Neural crest cell (in vitro differentiated cells): ENCODE measurements at regions not wholly inside any gene's neighbourhood (a gene's known extent, or its start where the extent isn't known, plus 50 kb on each side); places are given as distances from the start of the nearest gene placed in this dataset.

Experiments
- DNase-seq: peaks from one replicate; pipeline ENCODE4 v3.0.0; 2021; ENCODE audit warnings: low read depth, mixed read lengths, low spot score
- H3K27ac Mint-ChIP-seq: one replicate; pipeline ENCODE4 v1.8.0; 2021; ENCODE audit warnings: mild to moderate bottlenecking, mixed read lengths; ENCODE audit not compliant: unreplicated experiment
- H3K27me3 Mint-ChIP-seq: 2 replicates; pipeline ENCODE4 v1.8.0; 2021; ENCODE audit warnings: low read depth, mild to moderate bottlenecking, mixed read lengths
- H3K36me3 Mint-ChIP-seq: 2 replicates; pipeline ENCODE4 v1.8.0; 2021; ENCODE audit warnings: low read depth, mild to moderate bottlenecking, mixed read lengths
- H3K4me1 Mint-ChIP-seq: 2 replicates; pipeline ENCODE4 v1.8.0; 2021; ENCODE audit warnings: mixed read lengths
- H3K4me3 Mint-ChIP-seq: one replicate; pipeline ENCODE4 v1.8.0; 2021; ENCODE audit warnings: mild to moderate bottlenecking, mixed read lengths
- H3K9me3 Mint-ChIP-seq: 2 replicates; pipeline ENCODE4 v1.8.0; 2021; ENCODE audit warnings: mixed read lengths
- TF ChIP-seq, protein P1 (sequence below): fragments of 200-600 bp; sonication (generic); conservative IDR thresholded peaks from 2 replicates; pipeline ENCODE4 v1.5.0; 2021; ENCODE audit warnings: antibody characterized with exemption, mild to moderate bottlenecking

DNA sequence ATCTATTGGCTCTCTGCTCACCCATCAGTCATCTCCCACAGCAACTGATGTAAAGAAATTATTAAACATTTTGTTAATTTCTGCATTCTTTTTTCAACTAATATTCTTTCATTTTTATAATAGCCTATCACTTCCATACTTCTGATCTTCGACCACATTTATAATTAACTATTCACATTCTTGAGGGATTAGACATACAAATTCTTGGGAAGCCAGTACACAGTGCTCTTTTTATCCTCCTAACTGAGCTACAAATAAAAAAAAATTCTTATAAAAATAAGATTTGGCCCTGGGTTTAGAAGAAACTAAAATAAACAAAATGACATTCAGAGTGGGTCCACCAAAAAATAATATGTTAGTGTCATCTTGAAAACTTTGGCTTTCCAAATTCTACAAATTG is 103.7 kb upstream of the ITGA1 start:
- no peaks in the 10 kb centered on the region for H3K36me3 Mint-ChIP-seq
- peaks cover 6% of the 10 kb centered on the region for H3K4me1 Mint-ChIP-seq
- no peak overlapping the region for H3K4me3 Mint-ChIP-seq
- DNase-seq, result no peak
- no peaks in the 10 kb centered on the region for H3K27me3 Mint-ChIP-seq
- TF ChIP-seq, protein P1, sequence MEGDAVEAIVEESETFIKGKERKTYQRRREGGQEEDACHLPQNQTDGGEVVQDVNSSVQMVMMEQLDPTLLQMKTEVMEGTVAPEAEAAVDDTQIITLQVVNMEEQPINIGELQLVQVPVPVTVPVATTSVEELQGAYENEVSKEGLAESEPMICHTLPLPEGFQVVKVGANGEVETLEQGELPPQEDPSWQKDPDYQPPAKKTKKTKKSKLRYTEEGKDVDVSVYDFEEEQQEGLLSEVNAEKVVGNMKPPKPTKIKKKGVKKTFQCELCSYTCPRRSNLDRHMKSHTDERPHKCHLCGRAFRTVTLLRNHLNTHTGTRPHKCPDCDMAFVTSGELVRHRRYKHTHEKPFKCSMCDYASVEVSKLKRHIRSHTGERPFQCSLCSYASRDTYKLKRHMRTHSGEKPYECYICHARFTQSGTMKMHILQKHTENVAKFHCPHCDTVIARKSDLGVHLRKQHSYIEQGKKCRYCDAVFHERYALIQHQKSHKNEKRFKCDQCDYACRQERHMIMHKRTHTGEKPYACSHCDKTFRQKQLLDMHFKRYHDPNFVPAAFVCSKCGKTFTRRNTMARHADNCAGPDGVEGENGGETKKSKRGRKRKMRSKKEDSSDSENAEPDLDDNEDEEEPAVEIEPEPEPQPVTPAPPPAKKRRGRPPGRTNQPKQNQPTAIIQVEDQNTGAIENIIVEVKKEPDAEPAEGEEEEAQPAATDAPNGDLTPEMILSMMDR, result no peak
- peaks cover 2% of the 10 kb centered on the region for H3K9me3 Mint-ChIP-seq
- H3K27ac Mint-ChIP-seq, result no peak overlapping the region

DNA sequence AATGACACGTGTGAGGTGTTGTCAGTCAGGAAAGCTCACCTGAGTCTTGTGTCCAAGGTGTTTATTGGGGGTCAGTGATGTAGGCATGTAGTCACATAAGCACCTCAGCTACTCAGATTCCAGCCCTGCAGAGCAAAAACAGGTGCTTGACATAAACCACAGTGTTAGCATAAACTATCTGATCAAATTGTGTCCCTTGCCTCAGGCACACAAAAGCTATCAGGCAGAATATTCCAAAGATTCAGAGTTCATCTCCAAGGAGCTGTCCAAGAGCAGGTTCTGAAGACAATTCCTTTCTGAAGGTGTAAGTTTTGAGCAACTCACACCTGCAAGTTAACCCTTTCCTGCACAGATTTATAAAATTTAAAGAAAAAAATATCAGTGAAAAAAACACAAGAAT is 102.2 kb upstream of the ITGA1 start:
- no peaks in the 10 kb centered on the region for H3K9me3 Mint-ChIP-seq
- peaks cover 6% of the 10 kb centered on the region for H3K4me1 Mint-ChIP-seq
- TF ChIP-seq, protein P1, result no peak
- H3K27me3 Mint-ChIP-seq, result no peaks in the 10 kb centered on the region
- no peak overlapping the region for H3K27ac Mint-ChIP-seq
- H3K4me3 Mint-ChIP-seq, result no peak overlapping the region
- DNase-seq, result no peak
- no peaks in the 10 kb centered on the region for H3K36me3 Mint-ChIP-seq

DNA sequence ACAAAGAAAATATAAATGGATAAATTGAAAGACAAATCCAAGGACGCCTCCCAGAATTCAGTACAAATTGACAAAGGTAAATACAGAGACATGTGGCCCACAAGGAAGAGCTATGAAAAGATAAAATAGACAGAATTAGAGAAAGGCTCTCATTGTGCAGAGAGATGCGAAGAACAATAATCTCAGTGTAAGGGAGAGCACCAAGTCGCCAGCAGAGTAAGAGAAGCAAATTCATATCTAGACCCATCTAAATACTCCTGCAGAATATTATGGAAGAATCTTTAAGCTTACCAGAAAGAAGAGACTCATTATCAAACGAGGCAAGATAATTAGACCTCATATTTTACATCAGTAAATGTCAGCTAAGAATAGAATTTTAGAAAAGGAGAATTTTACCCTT is 101.7 kb upstream of the ITGA1 start:
- Mint-ChIP-seq H3K36me3 (no peaks in the 10 kb centered on the region), H3K27me3 (no peaks in the 10 kb centered on the region), H3K9me3 (no peaks in the 10 kb centered on the region), H3K4me3 (no peak overlapping the region), H3K4me1 (peaks cover 6% of the 10 kb centered on the region), H3K27ac (no peak overlapping the region)
- TF ChIP-seq, protein P1, result no peak
- DNase-seq, result no peak

DNA sequence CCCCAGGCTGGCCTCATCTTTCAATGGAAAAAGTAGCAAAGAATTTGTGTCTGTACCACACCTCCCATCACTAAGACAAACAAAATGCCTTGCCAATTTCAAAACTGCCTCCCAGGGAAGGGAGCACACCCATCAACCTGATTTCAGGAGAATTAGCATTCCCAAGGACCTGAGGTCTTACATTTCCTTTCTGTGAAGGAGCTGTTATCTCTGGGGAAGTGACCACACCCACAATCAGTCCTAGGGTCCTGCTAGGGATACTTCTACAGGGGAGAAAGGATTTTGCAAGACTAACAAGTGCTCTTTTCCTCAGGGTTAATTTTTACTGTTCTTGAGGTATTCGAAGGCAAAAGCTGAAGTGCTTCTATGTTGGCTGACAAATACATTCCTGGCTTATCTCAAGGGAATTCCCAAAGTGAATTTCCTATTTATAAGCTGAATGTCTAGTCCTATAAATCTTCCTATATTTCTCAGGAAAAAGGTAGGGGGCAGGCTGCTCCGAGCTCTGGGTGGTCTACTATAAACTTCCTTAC is 97.4 kb upstream of the ITGA1 start:
- DNase-seq, result no peak
- peaks cover 17% of the 10 kb centered on the region for H3K4me1 Mint-ChIP-seq
- H3K36me3 Mint-ChIP-seq, result no peaks in the 10 kb centered on the region
- no peaks in the 10 kb centered on the region for H3K27me3 Mint-ChIP-seq
- H3K27ac Mint-ChIP-seq, result no peak overlapping the region
- no peaks in the 10 kb centered on the region for H3K9me3 Mint-ChIP-seq
- TF ChIP-seq, protein P1, result no peak
- no peak overlapping the region for H3K4me3 Mint-ChIP-seq

DNA sequence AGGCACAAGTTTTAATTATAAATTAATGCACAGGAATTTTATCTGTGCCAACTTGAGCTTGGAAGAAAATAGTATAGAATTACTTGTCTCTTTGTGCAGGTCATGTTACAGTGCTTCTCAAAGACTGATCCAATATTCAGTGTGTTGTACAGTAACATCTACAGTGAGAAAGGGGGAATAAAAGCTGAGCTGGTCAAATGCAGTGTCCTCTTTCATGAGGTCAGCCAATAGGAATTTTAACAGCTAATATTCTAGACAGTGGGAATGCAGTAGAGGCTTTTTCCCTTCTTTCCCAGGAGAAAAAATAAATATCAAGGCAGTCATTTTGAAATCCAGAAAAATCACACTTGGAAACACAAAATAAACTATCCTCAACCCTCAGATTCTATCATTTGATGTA is 95.7 kb upstream of the ITGA1 start:
- Mint-ChIP-seq H3K27ac (no peak overlapping the region), H3K27me3 (no peaks in the 10 kb centered on the region), H3K9me3 (no peaks in the 10 kb centered on the region), H3K4me3 (no peak overlapping the region), H3K36me3 (no peaks in the 10 kb centered on the region), H3K4me1 (peaks cover 11% of the 10 kb centered on the region)
- DNase-seq, result no peak
- TF ChIP-seq, protein P1, result no peak

DNA sequence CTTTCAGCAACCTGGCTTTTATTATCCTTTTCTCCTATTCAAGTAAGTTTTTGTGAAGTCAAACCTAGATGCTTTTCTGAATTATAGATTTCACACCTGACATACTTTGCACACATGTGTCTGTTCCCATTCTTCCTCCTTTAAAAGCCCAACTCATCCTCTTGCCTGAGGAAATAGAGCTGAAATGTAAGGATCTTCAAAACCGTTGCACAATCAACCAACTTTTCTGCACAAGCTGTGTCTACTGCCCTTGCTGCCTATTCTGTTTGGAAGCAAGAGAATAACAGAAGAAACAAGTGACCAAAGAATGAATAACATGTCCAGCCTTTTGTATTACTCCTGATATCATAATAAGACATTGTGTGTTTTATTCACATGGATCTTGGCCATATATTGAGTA is 95.1 kb upstream of the ITGA1 start:
- no peak overlapping the region for H3K27ac Mint-ChIP-seq
- peaks cover 11% of the 10 kb centered on the region for H3K4me1 Mint-ChIP-seq
- H3K27me3 Mint-ChIP-seq, result no peaks in the 10 kb centered on the region
- no peak for DNase-seq
- H3K36me3 Mint-ChIP-seq, result no peaks in the 10 kb centered on the region
- H3K9me3 Mint-ChIP-seq, result no peaks in the 10 kb centered on the region
- H3K4me3 Mint-ChIP-seq, result no peak overlapping the region
- TF ChIP-seq, protein P1, result no peak
